ENCODE measurements at regions not wholly inside any gene's neighbourhood (a gene's known extent, or its start where the extent isn't known, plus 50 kb on each side); places are given as distances from the start of the nearest gene placed in this dataset.

DNA sequence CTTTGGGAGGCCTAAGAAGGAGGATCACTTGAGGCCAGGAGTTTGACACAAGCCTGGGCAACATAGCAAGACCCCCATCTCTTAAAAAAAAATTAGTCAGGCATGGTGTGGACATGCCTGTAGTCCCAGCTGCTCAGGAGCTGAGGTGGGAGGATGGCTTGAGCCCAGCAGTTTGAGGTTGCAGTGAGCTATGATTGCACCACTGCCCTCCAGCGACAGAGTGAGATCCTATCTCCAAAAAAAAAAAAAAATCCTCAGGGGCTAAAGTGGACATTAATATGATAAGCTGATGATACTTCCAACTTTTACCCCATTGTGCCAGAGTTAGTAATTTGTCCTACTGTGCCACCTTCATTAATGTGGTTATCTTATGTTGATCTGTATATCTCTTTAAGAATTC lies 327.8 kb upstream of the FMN2 start:
- TF ChIP-seq, protein P1, sequence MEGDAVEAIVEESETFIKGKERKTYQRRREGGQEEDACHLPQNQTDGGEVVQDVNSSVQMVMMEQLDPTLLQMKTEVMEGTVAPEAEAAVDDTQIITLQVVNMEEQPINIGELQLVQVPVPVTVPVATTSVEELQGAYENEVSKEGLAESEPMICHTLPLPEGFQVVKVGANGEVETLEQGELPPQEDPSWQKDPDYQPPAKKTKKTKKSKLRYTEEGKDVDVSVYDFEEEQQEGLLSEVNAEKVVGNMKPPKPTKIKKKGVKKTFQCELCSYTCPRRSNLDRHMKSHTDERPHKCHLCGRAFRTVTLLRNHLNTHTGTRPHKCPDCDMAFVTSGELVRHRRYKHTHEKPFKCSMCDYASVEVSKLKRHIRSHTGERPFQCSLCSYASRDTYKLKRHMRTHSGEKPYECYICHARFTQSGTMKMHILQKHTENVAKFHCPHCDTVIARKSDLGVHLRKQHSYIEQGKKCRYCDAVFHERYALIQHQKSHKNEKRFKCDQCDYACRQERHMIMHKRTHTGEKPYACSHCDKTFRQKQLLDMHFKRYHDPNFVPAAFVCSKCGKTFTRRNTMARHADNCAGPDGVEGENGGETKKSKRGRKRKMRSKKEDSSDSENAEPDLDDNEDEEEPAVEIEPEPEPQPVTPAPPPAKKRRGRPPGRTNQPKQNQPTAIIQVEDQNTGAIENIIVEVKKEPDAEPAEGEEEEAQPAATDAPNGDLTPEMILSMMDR (IDR thresholded peaks at IDR 0.05) = no peak
- TF ChIP-seq POLR2A (IDR thresholded peaks at IDR 0.05) = no peak
